Lower lobe of right lung (tissue), 2 donors: ENCODE measurements at regions not wholly inside any gene's neighbourhood (a gene's known extent, or its start where the extent isn't known, plus 50 kb on each side); places are given as distances from the start of the nearest gene placed in this dataset.

Experiments
- ATAC-seq, 2 donors: fragments of 200-7000 bp; cut with Tn5 transposase; one replicate each; pipeline ENCODE4 v1.9.1; 2020 to 2022; ENCODE audit warnings: mild to moderate bottlenecking in 2 of 2, moderate library complexity in 2 of 2
- DNase-seq: peaks from one replicate; pipeline ENCODE4 v3.0.0-alpha.2; 2020
- H3K27ac ChIP-seq: fragments of 200-600 bp; one replicate; pipeline ENCODE4 v1.8.0; 2022
- H3K27me3 ChIP-seq: fragments of 200-600 bp; one replicate; pipeline ENCODE4 v1.8.0; 2022; ENCODE audit warnings: low read depth
- H3K36me3 ChIP-seq: fragments of 200-600 bp; one replicate; pipeline ENCODE4 v1.8.0; 2022; ENCODE audit warnings: mild to moderate bottlenecking
- H3K4me1 ChIP-seq: fragments of 200-600 bp; one replicate; pipeline ENCODE4 v1.8.0; 2022
- H3K4me3 ChIP-seq: fragments of 200-600 bp; one replicate; pipeline ENCODE4 v1.8.0; 2022; ENCODE audit warnings: mild to moderate bottlenecking
- H3K9me3 ChIP-seq: fragments of 200-600 bp; one replicate; pipeline ENCODE4 v1.8.0; 2022
- intact Hi-C: fragments of 100-400 bp; cut with DNase I; formaldehyde crosslinking; loops from one replicate; pipeline ENCODE4 v1.11.0; 2022
- TF ChIP-seq, protein P1 (sequence below): fragments of 200-600 bp; IDR thresholded peaks from one replicate; pipeline ENCODE4 v1.8.0; 2022; ENCODE audit warnings: antibody characterized with exemption, mild to moderate bottlenecking
- donor health status: DM: no; HTN: yes; CAD: no; lungs with severe emphysema.

DNA sequence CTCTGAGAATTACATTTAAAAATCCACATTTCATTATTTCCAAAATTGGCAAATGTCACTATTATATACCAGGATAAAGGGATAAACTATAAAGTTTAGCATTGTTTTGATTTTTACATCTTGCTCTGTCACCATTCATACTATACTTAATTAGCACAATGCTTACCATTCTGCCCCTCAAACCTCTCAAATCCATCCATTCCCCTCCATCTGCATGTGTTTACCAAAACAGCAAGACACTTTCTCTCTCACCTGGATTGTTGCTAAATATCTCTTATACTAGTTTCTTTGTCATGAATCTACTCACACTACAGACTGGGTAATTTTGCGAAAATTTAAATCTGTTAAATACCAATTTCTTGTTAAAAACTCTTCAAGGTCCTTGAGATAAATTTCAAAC lies 496.1 kb downstream of the NR4A2 start:
- ATAC-seq (no peak), DNase-seq (no peak)
- intact Hi-C loops, result no loop called here
- Histone ChIP-seq H3K4me1 (no peaks in the 10 kb centered on the region), H3K27me3 (no peaks in the 10 kb centered on the region), H3K27ac (no peak overlapping the region), H3K4me3 (no peak overlapping the region), H3K36me3 (no peaks in the 10 kb centered on the region), H3K9me3 (no peaks in the 10 kb centered on the region)
- TF ChIP-seq, protein P1, sequence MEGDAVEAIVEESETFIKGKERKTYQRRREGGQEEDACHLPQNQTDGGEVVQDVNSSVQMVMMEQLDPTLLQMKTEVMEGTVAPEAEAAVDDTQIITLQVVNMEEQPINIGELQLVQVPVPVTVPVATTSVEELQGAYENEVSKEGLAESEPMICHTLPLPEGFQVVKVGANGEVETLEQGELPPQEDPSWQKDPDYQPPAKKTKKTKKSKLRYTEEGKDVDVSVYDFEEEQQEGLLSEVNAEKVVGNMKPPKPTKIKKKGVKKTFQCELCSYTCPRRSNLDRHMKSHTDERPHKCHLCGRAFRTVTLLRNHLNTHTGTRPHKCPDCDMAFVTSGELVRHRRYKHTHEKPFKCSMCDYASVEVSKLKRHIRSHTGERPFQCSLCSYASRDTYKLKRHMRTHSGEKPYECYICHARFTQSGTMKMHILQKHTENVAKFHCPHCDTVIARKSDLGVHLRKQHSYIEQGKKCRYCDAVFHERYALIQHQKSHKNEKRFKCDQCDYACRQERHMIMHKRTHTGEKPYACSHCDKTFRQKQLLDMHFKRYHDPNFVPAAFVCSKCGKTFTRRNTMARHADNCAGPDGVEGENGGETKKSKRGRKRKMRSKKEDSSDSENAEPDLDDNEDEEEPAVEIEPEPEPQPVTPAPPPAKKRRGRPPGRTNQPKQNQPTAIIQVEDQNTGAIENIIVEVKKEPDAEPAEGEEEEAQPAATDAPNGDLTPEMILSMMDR, result no peak

DNA sequence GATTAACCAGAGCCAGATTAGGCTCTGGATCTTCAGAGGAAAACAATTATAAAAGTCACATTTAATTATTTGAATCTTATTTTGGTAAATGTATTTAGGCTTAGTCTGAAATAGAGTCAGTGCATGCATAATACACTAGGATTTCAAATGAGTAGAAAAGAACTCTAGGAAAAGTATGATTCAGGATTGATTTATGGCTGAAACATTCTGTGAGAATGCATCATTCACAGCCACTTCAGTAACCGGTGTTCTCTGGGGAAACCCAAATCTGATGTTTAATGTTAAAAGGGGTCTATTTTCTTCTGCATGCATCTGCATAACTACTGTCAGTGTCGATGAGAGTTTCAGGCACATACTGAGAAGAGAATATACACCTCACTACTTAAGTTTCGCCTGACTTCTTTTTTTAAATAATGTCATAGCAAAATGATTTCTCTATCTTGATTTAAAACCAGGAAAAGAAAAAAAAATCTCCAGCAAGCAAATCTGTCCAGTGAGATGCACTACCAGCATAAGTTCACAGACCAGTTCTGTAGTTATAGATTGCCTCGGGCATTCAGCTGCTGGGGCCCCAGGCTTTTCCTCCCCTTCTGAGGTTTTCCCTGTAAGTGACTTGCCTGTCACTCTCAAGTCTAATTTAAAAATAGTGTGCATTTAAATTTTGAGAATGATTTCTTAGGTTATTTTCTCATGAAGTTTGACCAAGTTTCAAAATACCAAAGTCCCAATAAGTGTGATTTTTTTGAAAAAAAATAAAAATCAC lies 501.5 kb downstream of the NR4A2 start:
- no peaks in the 10 kb centered on the region for H3K9me3 ChIP-seq
- no peak overlapping the region for H3K27ac ChIP-seq
- no peaks in the 10 kb centered on the region for H3K4me1 ChIP-seq
- no peak for ATAC-seq
- intact Hi-C loops, result no loop called here
- H3K4me3 ChIP-seq, result no peak overlapping the region
- no peaks in the 10 kb centered on the region for H3K36me3 ChIP-seq
- H3K27me3 ChIP-seq, result no peaks in the 10 kb centered on the region
- TF ChIP-seq, protein P1, result no peak
- no peak for DNase-seq

DNA sequence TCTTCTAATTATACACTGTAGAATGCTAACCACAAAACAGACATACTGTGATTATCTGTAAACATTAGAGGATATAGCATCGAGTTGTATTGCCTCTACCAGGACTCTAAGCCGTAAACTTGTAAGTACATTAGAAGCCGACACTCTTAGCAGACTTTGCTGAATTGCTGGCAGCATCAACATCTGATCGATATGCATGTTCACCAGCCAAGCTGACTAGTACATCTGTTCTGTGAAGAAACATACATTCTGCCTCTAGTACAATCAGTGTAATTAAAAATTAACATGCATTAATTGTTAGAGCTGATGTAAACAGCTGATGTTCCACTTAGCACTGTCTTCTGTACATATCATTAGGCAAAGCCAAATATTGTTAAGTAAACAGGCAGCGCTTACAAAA lies 502.2 kb downstream of the NR4A2 start:
- ATAC-seq (no peak), DNase-seq (no peak)
- Histone ChIP-seq H3K9me3 (no peaks in the 10 kb centered on the region), H3K4me3 (no peak overlapping the region), H3K27ac (no peak overlapping the region), H3K36me3 (no peaks in the 10 kb centered on the region), H3K27me3 (no peaks in the 10 kb centered on the region), H3K4me1 (no peaks in the 10 kb centered on the region)
- intact Hi-C loops, result no loop called here
- TF ChIP-seq, protein P1, result no peak

DNA sequence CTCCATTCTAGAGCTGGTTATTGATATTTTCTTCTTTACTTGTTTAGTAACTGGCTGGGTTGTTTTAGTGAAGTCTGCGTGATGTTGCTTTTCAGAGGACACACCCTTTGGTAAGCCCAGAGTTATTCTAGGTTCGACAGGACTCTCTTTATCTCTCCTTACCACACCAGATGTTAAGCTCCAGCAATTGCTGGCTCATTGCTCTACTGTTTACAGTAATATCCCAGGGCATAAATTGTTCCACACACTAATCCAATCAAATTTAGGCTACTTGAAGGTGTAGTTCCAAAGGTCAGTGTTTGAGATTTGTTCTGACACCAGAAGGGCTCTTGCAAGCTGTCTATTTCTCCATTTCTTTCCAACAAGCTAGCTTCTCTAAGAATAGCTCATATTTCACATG lies 506.6 kb downstream of the NR4A2 start:
- Histone ChIP-seq H3K27me3 (no peaks in the 10 kb centered on the region), H3K9me3 (no peaks in the 10 kb centered on the region), H3K27ac (no peak overlapping the region), H3K4me1 (no peaks in the 10 kb centered on the region), H3K36me3 (no peaks in the 10 kb centered on the region), H3K4me3 (no peak overlapping the region)
- ATAC-seq (no peak), DNase-seq (no peak)
- intact Hi-C loops, result no loop called here
- TF ChIP-seq, protein P1, result no peak

DNA sequence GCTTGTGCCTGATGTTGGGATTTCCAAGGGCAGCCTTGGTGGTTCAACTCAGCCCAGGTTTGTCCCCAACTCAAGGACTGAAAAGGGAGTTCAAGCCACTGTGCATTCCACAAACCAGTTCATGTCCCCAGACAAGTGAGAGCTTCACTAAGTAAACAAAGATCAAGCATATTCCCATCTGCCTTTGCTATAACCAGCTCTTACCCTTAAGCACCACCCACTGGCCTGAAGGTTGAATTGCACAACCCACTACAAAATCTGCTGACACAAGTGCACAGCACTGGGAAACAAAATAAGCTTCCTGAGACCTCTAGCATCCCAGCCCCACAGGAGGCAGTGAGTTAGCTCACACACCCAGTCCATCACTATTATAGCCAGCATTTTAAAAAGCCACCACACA lies 516.7 kb downstream of the NR4A2 start:
- Histone ChIP-seq H3K4me1 (no peaks in the 10 kb centered on the region), H3K9me3 (no peaks in the 10 kb centered on the region), H3K36me3 (no peaks in the 10 kb centered on the region), H3K27ac (no peak overlapping the region), H3K4me3 (no peak overlapping the region), H3K27me3 (no peaks in the 10 kb centered on the region)
- intact Hi-C loops, result no loop called here
- DNase-seq, result no peak
- peak; percentile 33 to 47 for ATAC-seq
- TF ChIP-seq, protein P1, result peak; percentile 17
